H9 (cell line): ENCODE measurements at regions not wholly inside any gene's neighbourhood (a gene's known extent, or its start where the extent isn't known, plus 50 kb on each side); places are given as distances from the start of the nearest gene placed in this dataset.

ENCODE experiments used
- DNase-seq: peaks from one replicate; pipeline ENCODE4 v3.0.0-alpha.2; 2017
- H2AFZ ChIP-seq: one replicate; pipeline ENCODE4 v1.6.1; 2013; ENCODE audit warnings: mild to moderate bottlenecking, low read length, control low read depth, moderate library complexity
- H2AK5ac ChIP-seq: 2 replicates; pipeline ENCODE4 v1.6.1; 2013; ENCODE audit warnings: low read length, control low read depth, mixed read lengths; ENCODE audit not compliant: insufficient read length
- H2BK120ac ChIP-seq: one replicate; pipeline ENCODE4 v1.6.1; 2013; ENCODE audit warnings: low read depth, mild to moderate bottlenecking, low read length, control low read depth, inconsistent platforms; ENCODE audit not compliant: poor library complexity, severe bottlenecking
- H2BK12ac ChIP-seq: 2 replicates; pipeline ENCODE4 v1.6.1; 2013; ENCODE audit warnings: low read length, control low read depth, mixed read lengths, low read depth; ENCODE audit not compliant: insufficient read length
- H2BK15ac ChIP-seq: 2 replicates; pipeline ENCODE4 v1.6.1; 2013; ENCODE audit warnings: low read depth, low read length, control low read depth
- H2BK20ac ChIP-seq: one replicate; pipeline ENCODE4 v1.6.1; 2013; ENCODE audit warnings: low read depth, mild to moderate bottlenecking, low read length, control low read depth, inconsistent platforms; ENCODE audit not compliant: poor library complexity, severe bottlenecking
- H2BK5ac ChIP-seq: 2 replicates; pipeline ENCODE4 v1.6.1; 2013; ENCODE audit warnings: low read length, control low read depth, mixed read lengths; ENCODE audit not compliant: insufficient read length
- H3K14ac ChIP-seq: 2 replicates; pipeline ENCODE4 v1.6.1; 2013; ENCODE audit warnings: low read length, control low read depth; ENCODE audit not compliant: insufficient read depth
- H3K18ac ChIP-seq: 2 replicates; pipeline ENCODE4 v1.6.1; 2013; ENCODE audit warnings: low read depth, mild to moderate bottlenecking, mixed read lengths, low read length, control low read depth; ENCODE audit not compliant: insufficient read length
- H3K23ac ChIP-seq: 2 replicates; pipeline ENCODE4 v1.6.1; 2013; ENCODE audit warnings: low read length, control low read depth, mixed read lengths, low read depth; ENCODE audit not compliant: insufficient read length
- H3K23me2 ChIP-seq: 2 replicates; pipeline ENCODE4 v1.6.1; 2013; ENCODE audit warnings: low read depth, mild to moderate bottlenecking, mixed read lengths, low read length, control low read depth; ENCODE audit not compliant: insufficient read length, poor library complexity, severe bottlenecking
- H3K27ac ChIP-seq: 2 replicates; pipeline ENCODE4 v1.5.1; 2013; ENCODE audit warnings: low read length, control low read depth, mixed read lengths, low read depth; ENCODE audit not compliant: insufficient read length
- H3K27me3 ChIP-seq: 2 replicates; pipeline ENCODE4 v1.6.1; 2013; ENCODE audit warnings: low read length, control low read depth, inconsistent platforms; ENCODE audit not compliant: insufficient read depth
- H3K4ac ChIP-seq: 2 replicates; pipeline ENCODE4 v1.6.1; 2013; ENCODE audit warnings: low read depth, mild to moderate bottlenecking, control low read depth, inconsistent platforms, low read length, moderate library complexity
- H3K4me1 ChIP-seq: 2 replicates; pipeline ENCODE4 v1.6.1; 2013; ENCODE audit warnings: low read length, control low read depth, inconsistent platforms; ENCODE audit not compliant: insufficient read depth
- H3K4me2 ChIP-seq: 2 replicates; pipeline ENCODE4 v1.6.1; 2013; ENCODE audit warnings: low read length, control low read depth, mixed read lengths; ENCODE audit not compliant: insufficient read length, insufficient read depth
- H3K56ac ChIP-seq: 2 replicates; pipeline ENCODE4 v1.6.1; 2013; ENCODE audit warnings: low read depth, mild to moderate bottlenecking, mixed read lengths, low read length, control low read depth; ENCODE audit not compliant: insufficient read length
- H3K79me1 ChIP-seq: 2 replicates; pipeline ENCODE4 v1.6.1; 2013; ENCODE audit warnings: low read depth, mild to moderate bottlenecking, moderate library complexity, low read length, control low read depth, inconsistent platforms; ENCODE audit not compliant: insufficient read depth, poor library complexity, severe bottlenecking
- H3K79me2 ChIP-seq: 2 replicates; pipeline ENCODE4 v1.6.1; 2013; ENCODE audit warnings: low read length, control low read depth, inconsistent platforms; ENCODE audit not compliant: insufficient read depth
- H3K9ac ChIP-seq: 2 replicates; pipeline ENCODE4 v1.6.1; 2013; ENCODE audit warnings: low read length, control low read depth, mixed read lengths; ENCODE audit not compliant: insufficient read length; ENCODE audit errors: extremely low read depth
- H3K9me3 ChIP-seq: one replicate; pipeline ENCODE4 v1.6.1; 2013; ENCODE audit warnings: low read depth, low read length, inconsistent platforms; ENCODE audit not compliant: control insufficient read depth
- H3T11ph ChIP-seq: one replicate; pipeline ENCODE4 v1.6.1; 2013; ENCODE audit warnings: mild to moderate bottlenecking, low read length, control low read depth, inconsistent platforms
- H4K20me1 ChIP-seq: one replicate; pipeline ENCODE4 v1.6.1; 2013; ENCODE audit not compliant: control insufficient read depth, insufficient read length, insufficient read depth
- H4K5ac ChIP-seq: 2 replicates; pipeline ENCODE4 v1.6.1; 2013; ENCODE audit warnings: low read depth, mild to moderate bottlenecking, mixed read lengths, low read length, control low read depth; ENCODE audit not compliant: insufficient read length
- H4K8ac ChIP-seq: replicated peaks from 2 replicates; pipeline ENCODE4 v1.6.1; 2013; ENCODE audit warnings: low read length, control low read depth, mixed read lengths, low read depth; ENCODE audit not compliant: insufficient read length
- H4K91ac ChIP-seq: 2 replicates; pipeline ENCODE4 v1.6.1; 2013; ENCODE audit warnings: low read depth, mild to moderate bottlenecking, moderate library complexity, mixed read lengths, low read length, control low read depth; ENCODE audit not compliant: insufficient read length
- H3K27ac Mint-ChIP-seq, 3 experiments: 2 replicates in 2 of 3; 3 replicates in 1 of 3; pipeline ENCODE4 v1.8.0; 2020 to 2021; ENCODE audit warnings: mixed read lengths in 3 of 3, mild to moderate bottlenecking in 1 of 3, moderate library complexity in 1 of 3
- H3K27me3 Mint-ChIP-seq: 2 replicates; pipeline ENCODE4 v1.8.0; 2021; ENCODE audit warnings: low read depth, mild to moderate bottlenecking, moderate library complexity, mixed read lengths
- H3K36me3 Mint-ChIP-seq, 3 experiments: 2 replicates in 2 of 3; 3 replicates in 1 of 3; pipeline ENCODE4 v1.8.0; 2020 to 2021; ENCODE audit warnings: low read depth in 3 of 3, mixed read lengths in 3 of 3; ENCODE audit not compliant: insufficient read depth in 1 of 3
- H3K4me1 Mint-ChIP-seq, 2 experiments: 2 replicates each; pipeline ENCODE4 v1.8.0; 2020; ENCODE audit warnings: mixed read lengths in 2 of 2
- H3K4me3 Mint-ChIP-seq, 2 experiments: 2 replicates in 1 of 2; 3 replicates in 1 of 2; pipeline ENCODE4 v1.8.0; 2020 to 2021; ENCODE audit warnings: mild to moderate bottlenecking in 2 of 2, mixed read lengths in 2 of 2, moderate library complexity in 1 of 2
- H3K9me3 Mint-ChIP-seq, 2 experiments: 2 replicates in 1 of 2; 3 replicates in 1 of 2; pipeline ENCODE4 v1.8.0; 2020; ENCODE audit warnings: mild to moderate bottlenecking in 2 of 2, mixed read lengths in 2 of 2, moderate library complexity in 1 of 2
- CTCF ChIP-seq: fragments of 200-600 bp; sonication (generic); conservative IDR thresholded peaks from 3 replicates; pipeline ENCODE4 v1.8.0; 2021; ENCODE audit warnings: antibody characterized with exemption, mild to moderate bottlenecking
- WGBS: extraction: QIAGEN DNeasy Blood & Tissue Kit; methylation state at CpG from one replicate; pipeline ENCODE4 v1.1.7; 2013; ENCODE audit warnings: missing lambda C conversion rate, low lambda C conversion rate, mixed read lengths; ENCODE audit not compliant: insufficient read length; ENCODE audit errors: extremely low coverage; 5-methylcytosine and 5-hydroxymethylcytosine counted together

- H2BK20ac ChIP-seq, result no peak overlapping the region
- H3K4ac ChIP-seq, result no peak overlapping the region
- no peak for TF ChIP-seq CTCF
- no peaks in the 10 kb centered on the region for H4K20me1 ChIP-seq
- H3K27me3 Mint-ChIP-seq, result no peaks in the 10 kb centered on the region
- no peak overlapping the region for H3K56ac ChIP-seq
- H3K9me3 Mint-ChIP-seq, result peaks cover 10 to 17% of the 10 kb centered on the region in 2 experiments; a peak in 4 of 5 replicates
- H3T11ph ChIP-seq, result no peak overlapping the region
- no peak overlapping the region for H2BK120ac ChIP-seq
- H4K8ac ChIP-seq, result no peak overlapping the region
- no peaks in the 10 kb centered on the region for H3K9me3 ChIP-seq
- H4K91ac ChIP-seq, result no peak overlapping the region
- no peak overlapping the region for H3K9ac ChIP-seq
- H2BK5ac ChIP-seq, result no peak overlapping the region
- no peak overlapping the region for H4K5ac ChIP-seq
- H2AK5ac ChIP-seq, result no peak overlapping the region
- H2BK12ac ChIP-seq, result no peak overlapping the region
- H3K79me1 ChIP-seq, result no peaks in the 10 kb centered on the region
- no peaks in the 10 kb centered on the region for H3K4me1 Mint-ChIP-seq
- no peaks in the 10 kb centered on the region for H3K23me2 ChIP-seq
- H3K79me2 ChIP-seq, result no peaks in the 10 kb centered on the region
- H2AFZ ChIP-seq, result no peak overlapping the region
- no peak overlapping the region for H2BK15ac ChIP-seq
- H3K27me3 ChIP-seq, result no peaks in the 10 kb centered on the region
- no peak overlapping the region for H3K27ac Mint-ChIP-seq
- H3K14ac ChIP-seq, result no peak overlapping the region
- H3K4me3 Mint-ChIP-seq, result no peak overlapping the region
- DNase-seq, result no peak
- H3K23ac ChIP-seq, result no peak overlapping the region
- no peak overlapping the region for H3K4me2 ChIP-seq
- H3K36me3 Mint-ChIP-seq, result no peaks in the 10 kb centered on the region
- no peaks in the 10 kb centered on the region for H3K4me1 ChIP-seq
- H3K27ac ChIP-seq, result no peak overlapping the region
- H3K18ac ChIP-seq, result no peak overlapping the region
- no CpG with 5 or more reads among the region's 1 CpG for WGBS
Measured at GRCh38 chr14:27318774-27319420, 721.1 kb upstream of the NOVA1 start.
